HFFc6 (cell line): ENCODE measurements at regions not wholly inside any gene's neighbourhood (a gene's known extent, or its start where the extent isn't known, plus 50 kb on each side); places are given as distances from the start of the nearest gene placed in this dataset.
"Not testable (repeated sequence)": the region's sequence is repeated elsewhere in the genome, so short reads cannot be mapped to it uniquely, and the experiment has no call there.

Source experiments
- DNase-seq: peaks from one replicate; pipeline ENCODE4 v3.0.0-alpha.2; 2018
- H3K27ac Mint-ChIP-seq: 2 replicates; pipeline ENCODE4 v1.8.0; 2020; ENCODE audit warnings: mild to moderate bottlenecking, mixed read lengths
- H3K27me3 Mint-ChIP-seq: 2 replicates; pipeline ENCODE4 v1.8.0; 2021; ENCODE audit warnings: mild to moderate bottlenecking, moderate library complexity, mixed read lengths; ENCODE audit not compliant: insufficient read depth
- H3K36me3 Mint-ChIP-seq: 2 replicates; pipeline ENCODE4 v1.8.0; 2021; ENCODE audit warnings: low read depth, mixed read lengths
- H3K4me1 Mint-ChIP-seq: 2 replicates; pipeline ENCODE4 v1.8.0; 2020; ENCODE audit warnings: low read depth, mixed read lengths
- H3K4me3 Mint-ChIP-seq: 2 replicates; pipeline ENCODE4 v1.8.0; 2020; ENCODE audit warnings: mild to moderate bottlenecking, moderate library complexity, mixed read lengths
- H3K9me3 Mint-ChIP-seq: 2 replicates; pipeline ENCODE4 v1.8.0; 2020; ENCODE audit warnings: mild to moderate bottlenecking, mixed read lengths
- TF ChIP-seq, protein P1 (sequence below): fragments of 200-600 bp; sonication (generic); IDR thresholded peaks from 2 replicates; pipeline ENCODE4 v1.5.0; 2021; ENCODE audit warnings: antibody characterized with exemption, mild to moderate bottlenecking

DNA sequence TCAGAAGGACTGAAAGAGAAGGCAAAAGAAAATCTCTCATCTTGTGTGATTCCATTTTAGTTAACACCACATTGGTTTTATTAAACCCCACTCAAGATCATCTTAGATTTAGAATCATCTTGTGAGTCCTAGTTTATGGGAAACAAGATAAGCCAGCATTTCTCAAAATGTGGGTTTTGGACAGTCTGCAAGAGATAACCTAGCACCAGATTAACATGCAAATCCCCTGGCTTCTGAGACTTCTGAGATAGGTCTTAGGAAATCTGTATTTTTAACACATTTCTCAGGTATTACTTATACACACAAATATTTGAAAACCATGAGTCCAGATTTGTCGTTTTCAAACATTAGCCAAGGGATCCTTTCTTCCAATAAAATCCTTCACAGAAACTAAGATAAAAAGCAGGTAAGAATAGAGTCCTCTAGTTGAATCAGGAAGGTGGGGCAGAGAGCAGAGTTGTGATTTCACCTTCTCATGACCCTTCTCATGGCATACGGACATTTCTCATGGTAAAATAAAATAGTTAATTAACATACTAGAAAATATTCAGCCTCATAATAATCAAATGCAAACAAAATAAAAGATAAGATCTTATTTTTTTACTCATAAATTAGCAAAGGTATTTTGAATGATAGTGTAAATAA lies 287.2 kb upstream of the FN1 start:
- no peak overlapping the region for H3K4me3 Mint-ChIP-seq
- no peak overlapping the region for H3K27ac Mint-ChIP-seq
- no peak for DNase-seq
- TF ChIP-seq, protein P1, sequence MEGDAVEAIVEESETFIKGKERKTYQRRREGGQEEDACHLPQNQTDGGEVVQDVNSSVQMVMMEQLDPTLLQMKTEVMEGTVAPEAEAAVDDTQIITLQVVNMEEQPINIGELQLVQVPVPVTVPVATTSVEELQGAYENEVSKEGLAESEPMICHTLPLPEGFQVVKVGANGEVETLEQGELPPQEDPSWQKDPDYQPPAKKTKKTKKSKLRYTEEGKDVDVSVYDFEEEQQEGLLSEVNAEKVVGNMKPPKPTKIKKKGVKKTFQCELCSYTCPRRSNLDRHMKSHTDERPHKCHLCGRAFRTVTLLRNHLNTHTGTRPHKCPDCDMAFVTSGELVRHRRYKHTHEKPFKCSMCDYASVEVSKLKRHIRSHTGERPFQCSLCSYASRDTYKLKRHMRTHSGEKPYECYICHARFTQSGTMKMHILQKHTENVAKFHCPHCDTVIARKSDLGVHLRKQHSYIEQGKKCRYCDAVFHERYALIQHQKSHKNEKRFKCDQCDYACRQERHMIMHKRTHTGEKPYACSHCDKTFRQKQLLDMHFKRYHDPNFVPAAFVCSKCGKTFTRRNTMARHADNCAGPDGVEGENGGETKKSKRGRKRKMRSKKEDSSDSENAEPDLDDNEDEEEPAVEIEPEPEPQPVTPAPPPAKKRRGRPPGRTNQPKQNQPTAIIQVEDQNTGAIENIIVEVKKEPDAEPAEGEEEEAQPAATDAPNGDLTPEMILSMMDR, result no peak
- peaks cover 42% of the 10 kb centered on the region for H3K4me1 Mint-ChIP-seq
- H3K27me3 Mint-ChIP-seq, result no peaks in the 10 kb centered on the region
- H3K9me3 Mint-ChIP-seq, result peaks cover 3% of the 10 kb centered on the region; the same call in 1 of the 2 replicates
- H3K36me3 Mint-ChIP-seq, result peaks cover 6% of the 10 kb centered on the region

DNA sequence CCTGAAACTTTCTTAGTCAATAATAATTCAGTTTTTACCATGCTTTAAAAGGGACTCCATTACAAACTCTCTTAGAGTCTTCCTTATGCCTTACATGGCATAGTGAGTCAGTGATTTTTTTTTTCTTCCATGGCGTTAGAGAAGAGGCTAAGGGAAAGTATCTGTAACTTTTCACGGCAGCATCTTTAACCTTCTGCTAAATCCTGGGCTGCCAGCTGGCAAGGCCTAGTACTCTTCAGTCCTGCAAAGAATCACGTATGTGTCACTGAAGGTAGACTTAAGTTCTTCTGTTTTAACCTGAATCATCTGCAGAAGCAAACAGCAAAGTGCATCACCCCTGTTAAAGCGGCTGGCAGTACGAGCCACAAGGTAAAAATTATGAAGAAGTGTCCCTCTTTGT lies 286.3 kb upstream of the FN1 start:
- H3K9me3 Mint-ChIP-seq, result peaks cover 3% of the 10 kb centered on the region; the same call in 1 of the 2 replicates
- no peak overlapping the region for H3K27ac Mint-ChIP-seq
- peaks cover 42% of the 10 kb centered on the region for H3K4me1 Mint-ChIP-seq
- H3K4me3 Mint-ChIP-seq, result no peak overlapping the region
- peaks cover 6% of the 10 kb centered on the region for H3K36me3 Mint-ChIP-seq
- no peak for DNase-seq
- TF ChIP-seq, protein P1, result no peak
- no peaks in the 10 kb centered on the region; the same call in 1 of the 2 replicates for H3K27me3 Mint-ChIP-seq

DNA sequence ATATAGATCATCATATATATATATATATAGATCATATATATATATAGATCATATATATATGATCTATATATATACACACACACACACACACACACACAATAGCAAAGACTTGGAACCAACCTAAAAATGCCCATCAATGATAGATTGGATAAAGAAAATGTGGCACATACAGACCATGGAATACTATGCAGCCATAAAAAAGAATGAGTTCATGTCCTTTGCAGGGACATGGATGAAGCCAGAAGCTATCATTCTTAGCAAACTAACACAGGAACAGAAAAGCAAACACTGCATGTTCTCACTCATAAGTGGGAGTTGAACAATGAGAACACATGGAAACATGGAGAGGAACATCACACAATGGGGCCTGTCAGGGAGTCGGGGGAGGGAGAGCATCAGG lies 285.6 kb upstream of the FN1 start:
- H3K4me3 Mint-ChIP-seq, DNase-seq, H3K27ac Mint-ChIP-seq, H3K27me3 Mint-ChIP-seq, H3K9me3 Mint-ChIP-seq, H3K36me3 Mint-ChIP-seq: not testable (repeated sequence)
- peaks cover 42% of the 10 kb centered on the region for H3K4me1 Mint-ChIP-seq

DNA sequence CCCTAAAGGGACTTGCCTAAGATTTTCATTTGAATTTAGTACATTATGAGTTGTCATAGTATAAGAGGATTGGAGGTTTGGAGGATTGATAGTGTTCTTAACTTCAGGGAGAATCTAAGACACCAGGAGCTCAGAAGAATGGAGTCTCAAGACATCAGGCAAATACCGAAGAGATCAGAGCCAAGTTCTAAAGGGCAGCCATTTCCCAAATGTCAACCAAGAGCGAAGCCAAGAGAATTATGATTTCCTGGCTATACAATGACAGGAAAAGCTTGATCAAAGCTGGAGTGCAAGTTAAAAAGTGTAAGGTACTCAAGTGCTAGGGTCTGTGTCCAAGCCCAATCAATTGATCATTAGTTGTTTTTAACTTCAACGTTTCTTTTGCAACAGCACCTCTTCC lies 283.0 kb upstream of the FN1 start:
- H3K4me3 Mint-ChIP-seq, result no peak overlapping the region

DNA sequence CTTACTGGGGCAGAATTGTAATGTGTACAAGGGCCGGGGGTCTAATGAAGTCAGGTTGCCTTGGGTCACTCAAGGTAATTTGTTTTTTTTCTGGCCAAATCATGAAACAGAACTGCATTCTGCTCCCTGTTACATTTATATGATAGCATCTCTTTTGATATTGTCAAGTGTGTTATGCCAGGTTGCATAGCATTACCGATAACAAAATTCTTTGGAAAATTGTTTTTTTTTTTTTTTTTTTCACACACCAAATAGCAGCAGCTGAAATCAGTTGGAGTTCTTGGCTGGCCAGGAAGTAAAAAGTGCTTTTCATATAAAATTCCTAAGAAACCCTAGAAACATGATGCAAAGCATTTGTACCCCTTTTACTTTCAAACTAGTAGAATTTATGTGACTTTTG lies 282.6 kb upstream of the FN1 start:
- Mint-ChIP-seq H3K27me3 (no peaks in the 10 kb centered on the region; the same call in 1 of the 2 replicates), H3K9me3 (peaks cover 3% of the 10 kb centered on the region), H3K4me1 (peaks cover 37% of the 10 kb centered on the region), H3K36me3 (peaks cover 3% of the 10 kb centered on the region), H3K27ac (no peak overlapping the region), H3K4me3 (no peak overlapping the region)
- TF ChIP-seq, protein P1, result no peak
- no peak for DNase-seq

More for the DNA sequence above, 283.0 kb upstream of the FN1 start:
- H3K27me3 Mint-ChIP-seq, result no peaks in the 10 kb centered on the region; the same call in 1 of the 2 replicates
- H3K36me3 Mint-ChIP-seq, result peaks cover 3% of the 10 kb centered on the region
- H3K27ac Mint-ChIP-seq, result no peak overlapping the region
- no peak for DNase-seq
- peaks cover 34% of the 10 kb centered on the region for H3K4me1 Mint-ChIP-seq
- H3K9me3 Mint-ChIP-seq, result peaks cover 3% of the 10 kb centered on the region
- TF ChIP-seq, protein P1, result no peak

DNA sequence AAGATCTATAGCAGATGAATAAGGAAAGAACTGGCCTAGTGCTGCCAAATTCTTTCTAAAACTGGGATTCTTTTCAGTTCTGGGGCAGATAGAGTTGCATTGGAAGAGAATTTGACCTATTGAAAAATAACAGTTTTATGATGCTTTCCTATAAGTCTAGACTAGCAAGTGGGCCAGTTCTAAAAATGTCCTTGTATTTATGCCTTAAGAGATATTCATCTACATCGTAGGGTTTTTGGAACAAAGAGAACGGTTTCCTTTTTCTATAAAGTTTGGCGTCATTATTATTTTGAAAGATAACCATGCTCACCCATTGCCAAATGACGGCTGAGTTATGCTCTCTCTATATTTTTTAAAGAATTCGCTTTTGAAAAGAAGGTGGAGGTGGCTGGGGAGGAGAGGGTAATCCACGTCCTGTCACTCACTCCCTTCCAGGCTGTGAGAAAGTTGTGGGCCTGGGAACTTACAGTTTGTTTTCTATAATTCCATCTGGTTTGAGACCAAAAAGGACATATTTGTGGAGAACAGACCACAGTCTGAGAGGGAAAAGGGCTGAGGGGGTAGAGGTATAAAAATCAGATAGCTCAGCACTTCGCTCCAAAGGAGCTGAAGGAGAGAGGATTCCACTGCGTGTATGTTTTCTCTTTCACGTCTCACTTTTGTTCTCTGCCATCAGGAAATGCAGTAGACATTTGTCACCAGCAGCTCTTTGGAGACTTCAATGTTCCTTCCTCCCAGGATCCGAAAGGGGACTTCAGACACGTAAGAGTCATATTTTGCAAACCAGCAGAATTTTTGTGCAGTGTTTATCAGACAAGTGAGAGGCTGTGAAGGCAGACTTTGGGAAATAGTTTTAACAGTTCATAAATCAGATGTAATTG lies 281.9 kb upstream of the FN1 start:
- Mint-ChIP-seq H3K27me3 (no peaks in the 10 kb centered on the region; the same call in 1 of the 2 replicates), H3K4me3 (no peak overlapping the region; the same call in 1 of the 2 replicates), H3K36me3 (peaks cover 3% of the 10 kb centered on the region), H3K4me1 (peaks cover 37% of the 10 kb centered on the region), H3K9me3 (peaks cover 3% of the 10 kb centered on the region), H3K27ac (no peak overlapping the region)
- no peak for DNase-seq
- TF ChIP-seq, protein P1, result no peak
